Limb (tissue), 2 donors: ENCODE measurements at regions not wholly inside any gene's neighbourhood (a gene's known extent, or its start where the extent isn't known, plus 50 kb on each side); places are given as distances from the start of the nearest gene placed in this dataset.
"Not testable (repeated sequence)": the region's sequence is repeated elsewhere in the genome, so short reads cannot be mapped to it uniquely, and the experiment has no call there.

ENCODE experiments used
- DNase-seq, 2 donors: peaks; one replicate each; pipeline ENCODE4 v3.0.0-alpha.2; 2016; ENCODE audit errors: extremely low spot score in 2 of 2

DNA sequence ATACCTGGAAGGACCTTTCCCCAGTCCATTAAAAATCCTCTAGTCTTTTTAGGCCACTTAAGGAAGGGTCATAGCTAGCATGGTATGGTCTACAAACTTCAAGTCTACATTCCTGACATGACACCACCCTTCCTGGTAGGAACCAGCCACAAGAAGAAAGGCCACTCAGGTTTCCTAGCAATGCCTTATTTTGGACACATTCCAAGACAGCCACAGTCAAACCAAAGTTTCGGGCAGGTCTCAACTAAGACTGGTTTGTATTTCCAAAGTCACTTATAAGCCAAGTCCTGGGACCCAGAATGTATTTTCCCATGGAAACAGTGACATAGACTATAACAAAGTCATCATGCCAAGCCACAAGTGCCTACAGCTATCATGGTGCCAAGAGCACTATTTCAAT is 50.6 kb upstream of the SLC44A3 start:
- no peak for DNase-seq

DNA sequence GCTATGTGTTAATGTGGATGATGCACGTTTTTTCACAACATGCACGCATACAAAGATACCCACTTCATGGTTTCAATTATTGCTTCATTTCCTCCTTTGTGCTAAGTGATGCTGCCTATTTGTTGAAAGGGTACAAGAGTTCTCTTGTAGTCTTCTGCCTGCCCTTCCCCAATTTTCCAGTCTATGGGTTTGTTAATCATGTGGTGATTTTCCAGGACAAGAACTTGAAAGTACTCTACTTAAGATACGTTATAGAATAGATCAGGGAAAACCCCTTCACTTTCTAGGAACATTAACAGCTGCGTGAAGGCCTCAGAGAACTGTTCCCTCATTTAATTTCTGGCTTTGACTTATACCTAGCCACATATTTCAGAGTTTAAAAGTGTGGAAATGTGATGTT is 52.1 kb upstream of the SLC44A3 start:
- DNase-seq, result no peak

DNA sequence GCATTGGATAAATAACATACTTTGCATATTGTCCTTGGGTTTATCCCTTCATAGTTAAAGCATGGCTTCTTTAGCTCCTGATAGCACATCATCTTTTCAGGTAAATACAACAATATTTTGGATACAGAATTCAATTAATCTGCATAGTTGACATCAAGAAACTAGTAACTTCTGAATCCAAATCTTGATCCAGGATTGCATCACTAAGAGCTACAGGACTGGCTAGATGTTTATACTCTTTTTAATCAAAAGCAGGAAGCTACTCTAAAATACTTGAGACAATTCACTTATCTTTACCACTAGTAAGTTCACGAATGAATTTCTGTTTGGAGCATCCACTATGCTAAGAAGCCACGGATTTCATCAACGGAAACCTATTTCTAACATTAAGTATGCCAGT is 54.2 kb upstream of the SLC44A3 start:
- DNase-seq, result no peak

- no peak for DNase-seq
Measured at GRCh38 chr1:94759188-94759587, 61.0 kb upstream of the SLC44A3 start.

DNA sequence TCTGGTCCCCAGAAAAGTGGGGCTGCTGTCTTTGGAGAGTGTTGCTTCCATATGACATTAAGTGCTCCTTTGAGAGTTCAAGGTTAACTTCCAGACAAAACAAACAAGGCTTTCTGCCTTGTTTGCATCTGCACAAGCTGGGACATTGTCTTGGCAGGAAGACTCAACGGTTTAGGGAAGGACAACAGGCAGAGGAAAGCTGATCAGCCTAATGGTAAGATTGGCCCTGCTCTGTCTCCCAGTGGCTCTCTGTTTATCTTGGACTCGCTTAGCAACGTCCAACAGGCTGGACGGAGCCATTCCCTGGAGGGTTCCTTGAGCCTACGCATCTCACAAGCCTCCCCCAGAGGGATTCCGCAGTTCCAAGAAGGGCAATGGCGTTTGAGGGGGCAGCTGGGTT is 62.2 kb upstream of the SLC44A3 start:
- no peak for DNase-seq

DNA sequence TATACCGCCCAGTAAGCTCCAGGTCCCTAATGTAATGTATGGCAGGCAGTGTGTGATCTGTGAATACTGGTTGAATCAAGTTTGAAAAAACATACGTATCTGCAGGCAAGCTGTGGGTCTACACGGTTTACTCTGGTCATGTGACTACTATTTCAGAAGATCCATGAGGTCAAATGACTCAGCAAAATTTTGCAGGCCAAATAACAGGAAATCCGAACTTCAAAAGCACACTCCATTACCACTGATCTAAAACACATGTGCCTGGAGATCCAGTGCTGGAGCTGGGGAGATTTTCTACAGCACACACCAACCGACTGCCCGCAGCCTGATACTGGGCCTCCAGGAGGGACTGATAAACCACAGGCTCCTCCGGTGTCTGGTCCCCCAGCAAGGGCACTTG is 64.5 kb upstream of the SLC44A3 start:
- DNase-seq, result peak in 1 of 2 donors; percentile 80

DNA sequence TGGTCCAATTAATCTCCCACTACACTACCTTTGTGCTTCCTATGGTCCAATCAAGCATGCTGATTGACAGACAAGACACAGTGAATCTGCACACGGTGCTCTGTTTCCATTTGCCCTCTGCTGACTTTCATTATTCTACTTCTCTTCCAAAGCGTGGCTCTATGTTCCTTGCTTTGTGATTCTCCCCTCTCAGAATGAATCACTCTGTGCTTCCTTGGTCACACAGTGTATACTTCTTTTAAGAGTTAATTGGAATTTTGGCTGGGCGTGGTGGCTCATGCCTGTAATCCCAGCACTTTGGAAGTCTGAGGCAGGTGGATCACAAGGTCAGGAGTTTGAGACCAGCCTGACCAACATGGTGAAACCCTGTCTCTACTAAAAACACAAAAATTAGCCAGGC is 65.1 kb upstream of the SLC44A3 start:
- DNase-seq, result not testable (repeated sequence)

DNA sequence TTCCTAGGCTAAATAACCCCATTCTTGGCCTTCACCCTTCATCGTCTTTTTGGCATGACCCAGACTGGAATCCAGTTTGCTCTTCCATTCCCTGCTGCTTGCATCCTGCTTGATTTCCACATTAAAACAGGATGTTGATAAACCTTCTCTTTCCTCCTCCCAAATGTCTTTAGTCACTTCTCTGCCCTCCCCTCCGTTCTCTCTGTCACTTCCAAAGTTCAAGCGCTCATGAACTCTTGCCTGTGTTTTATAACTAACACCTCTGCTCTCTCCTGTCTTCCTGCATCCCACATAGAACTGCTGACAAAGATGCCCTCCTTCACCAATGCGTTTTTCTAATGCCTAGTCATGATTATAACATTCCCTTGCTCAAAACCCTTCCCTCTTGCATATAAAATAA is 65.6 kb upstream of the SLC44A3 start:
- DNase-seq, result no peak

- DNase-seq, result no peak
Measured at GRCh38 chr1:94754095-94754494, 66.1 kb upstream of the SLC44A3 start.

DNA sequence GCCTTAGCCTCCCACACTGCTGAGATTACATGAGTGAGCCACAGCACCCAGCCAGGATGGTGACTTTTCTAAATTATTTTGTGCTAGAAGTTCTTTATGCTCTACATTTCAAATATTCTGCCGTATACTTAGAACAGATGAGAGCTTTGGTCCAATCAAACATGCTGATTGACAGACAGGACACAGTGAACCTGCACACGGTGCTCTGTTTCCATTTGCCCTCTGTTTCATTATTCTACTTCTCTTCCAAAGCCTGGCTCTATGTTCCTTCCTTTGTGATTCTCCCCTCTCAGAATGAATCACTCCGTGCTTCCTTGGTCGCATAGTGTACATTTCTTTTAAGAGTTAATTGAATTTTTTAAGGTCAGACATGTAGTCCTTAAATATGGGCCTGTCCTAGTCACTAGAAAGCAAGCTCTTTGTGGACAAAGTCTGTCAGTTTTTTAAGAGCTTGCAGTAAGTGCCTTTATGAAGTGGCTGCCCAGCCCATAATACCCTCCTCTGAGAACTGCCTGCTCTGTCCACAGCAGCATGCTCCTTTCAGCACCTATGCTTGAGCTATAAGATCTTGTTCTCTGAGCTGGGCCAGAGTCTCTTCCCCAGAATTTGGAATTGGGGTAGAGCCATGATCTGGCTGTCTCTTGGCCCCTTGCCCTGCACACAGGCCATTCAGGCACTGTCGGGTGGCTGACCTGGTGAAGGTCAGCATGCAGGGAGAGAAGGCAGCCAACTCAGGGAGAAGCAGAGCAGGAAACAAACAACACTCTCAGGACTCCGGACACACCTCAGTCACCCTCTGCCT is 66.8 kb upstream of the SLC44A3 start:
- DNase-seq, result no peak

GRCh38 chr1:94751483-94751882 is 68.7 kb upstream of the SLC44A3 start:
- DNase-seq, result not testable (repeated sequence)

DNA sequence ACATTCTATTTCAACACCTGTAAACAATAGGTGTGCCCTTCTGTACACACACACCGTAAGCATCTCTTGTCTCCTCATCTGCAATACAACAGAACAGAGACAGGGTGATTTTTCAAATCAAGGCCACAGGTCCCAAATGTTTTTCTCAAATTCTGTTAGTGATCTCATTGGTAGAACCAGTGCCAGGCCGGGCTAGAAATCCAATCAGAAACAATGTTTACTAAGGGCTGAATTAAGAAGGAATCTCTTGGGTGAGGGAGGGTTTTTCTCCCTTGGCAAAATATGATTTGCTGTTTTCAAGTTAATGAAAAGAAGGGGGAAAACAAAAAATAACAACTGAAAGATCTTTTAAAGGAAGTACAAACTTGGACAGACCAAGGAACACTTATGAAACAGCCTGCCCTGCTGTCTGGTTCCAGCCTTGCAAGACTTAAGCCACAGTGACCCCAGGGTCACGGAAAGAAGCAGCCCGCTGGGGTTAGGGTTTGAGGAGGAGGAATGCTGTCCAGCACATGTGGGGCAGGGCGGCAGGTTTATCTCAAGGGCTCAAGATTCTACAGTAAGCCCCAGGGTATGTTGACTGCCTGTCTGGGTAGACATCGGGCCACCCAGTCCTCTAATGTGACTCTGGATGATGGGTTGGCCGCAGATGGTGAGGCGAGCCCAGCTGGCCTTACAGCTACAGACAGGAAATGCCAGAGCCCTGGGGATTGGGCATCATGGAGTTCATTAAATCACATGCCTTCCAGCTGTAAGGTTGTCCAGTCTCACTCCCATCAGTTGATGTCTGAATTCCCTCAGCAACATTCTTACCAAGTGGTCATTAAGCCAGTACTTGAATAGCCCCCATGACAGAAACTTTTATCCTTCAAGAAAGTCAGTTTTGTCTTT is 73.3 kb upstream of the SLC44A3 start:
- no peak for DNase-seq

DNA sequence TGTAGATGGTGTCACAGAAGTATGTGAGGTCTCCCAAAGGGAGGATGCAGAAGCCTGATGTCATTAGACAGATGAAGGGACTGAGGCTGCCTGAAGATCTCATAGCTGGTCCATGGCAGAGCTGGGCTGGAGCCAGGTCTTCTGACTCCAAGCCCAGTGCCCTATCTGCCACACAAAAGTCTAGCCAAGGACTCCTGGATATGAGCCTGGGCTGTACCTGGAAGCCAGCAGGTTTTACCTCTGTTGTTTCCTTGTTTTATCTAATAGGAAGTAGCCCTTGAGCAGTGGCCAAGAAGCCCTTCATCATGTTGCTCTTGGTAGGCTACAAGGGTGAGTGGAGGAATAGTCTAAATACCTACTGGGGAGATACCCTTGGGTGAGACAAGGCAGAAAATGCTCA is 74.4 kb upstream of the SLC44A3 start:
- no peak for DNase-seq

GRCh38 chr1:94743862-94744261 is 76.3 kb upstream of the SLC44A3 start:
- DNase-seq, result peak in 1 of 2 donors; percentile 73

DNA sequence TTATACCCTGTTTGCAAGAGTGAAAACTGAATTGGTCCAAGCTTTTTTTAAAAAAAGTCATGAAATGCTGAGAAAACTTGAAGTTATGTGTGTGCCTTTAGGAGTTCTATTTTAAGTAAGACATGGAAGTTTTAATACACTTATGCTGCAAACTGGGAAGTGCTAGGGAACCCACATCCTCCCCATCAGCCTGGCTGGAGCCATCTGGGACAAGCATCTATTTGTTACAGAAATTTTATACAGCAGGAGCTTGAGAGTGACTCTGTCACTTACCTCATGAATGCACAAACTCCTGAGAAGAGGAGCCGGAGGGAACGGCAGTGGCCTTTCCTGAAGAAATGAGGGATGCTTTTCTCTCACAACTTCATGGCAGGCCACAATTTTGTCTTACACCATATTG is 78.2 kb upstream of the SLC44A3 start:
- DNase-seq, result no peak

DNA sequence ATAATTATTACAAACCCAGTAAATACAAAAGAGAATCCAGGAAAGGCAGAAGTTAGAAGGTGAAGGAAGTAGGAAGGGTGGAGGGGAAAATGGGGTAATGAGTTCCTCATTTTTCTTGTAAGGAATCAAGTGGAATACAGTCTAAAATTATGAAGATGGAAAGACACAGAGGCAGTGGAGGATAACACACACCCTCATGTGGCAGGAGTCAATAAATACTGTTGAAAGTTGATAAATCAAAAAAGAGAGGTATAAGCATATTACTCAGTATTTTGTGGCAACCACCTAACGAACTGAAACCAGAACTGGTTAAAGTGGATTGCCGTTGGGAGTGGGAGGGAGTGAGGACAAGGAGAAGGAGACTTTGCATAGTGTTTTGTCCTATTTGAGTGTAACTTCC is 78.6 kb upstream of the SLC44A3 start:
- DNase-seq, result no peak

GRCh38 chr1:94739521-94740061 is 80.6 kb upstream of the SLC44A3 start:
- no peak for DNase-seq

DNA sequence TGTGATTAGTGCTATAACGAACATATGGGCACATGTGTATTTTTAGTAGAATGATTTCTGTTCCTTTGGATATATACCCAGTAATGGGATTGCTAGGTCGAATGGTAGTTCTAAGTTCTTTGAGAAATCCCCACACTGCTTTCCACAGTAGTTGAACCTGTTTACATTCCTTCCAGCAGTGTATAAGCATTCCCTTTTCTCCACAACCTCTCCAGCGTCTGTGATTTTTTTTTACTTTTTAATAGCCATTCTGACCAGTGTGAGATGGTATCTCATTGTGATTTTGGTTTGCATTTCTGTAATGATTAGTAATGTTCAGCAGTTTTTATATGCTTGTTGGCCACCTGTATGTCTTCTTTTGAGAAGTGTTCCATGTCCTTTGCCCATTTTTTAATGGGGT is 81.8 kb upstream of the SLC44A3 start:
- DNase-seq, result no peak

DNA sequence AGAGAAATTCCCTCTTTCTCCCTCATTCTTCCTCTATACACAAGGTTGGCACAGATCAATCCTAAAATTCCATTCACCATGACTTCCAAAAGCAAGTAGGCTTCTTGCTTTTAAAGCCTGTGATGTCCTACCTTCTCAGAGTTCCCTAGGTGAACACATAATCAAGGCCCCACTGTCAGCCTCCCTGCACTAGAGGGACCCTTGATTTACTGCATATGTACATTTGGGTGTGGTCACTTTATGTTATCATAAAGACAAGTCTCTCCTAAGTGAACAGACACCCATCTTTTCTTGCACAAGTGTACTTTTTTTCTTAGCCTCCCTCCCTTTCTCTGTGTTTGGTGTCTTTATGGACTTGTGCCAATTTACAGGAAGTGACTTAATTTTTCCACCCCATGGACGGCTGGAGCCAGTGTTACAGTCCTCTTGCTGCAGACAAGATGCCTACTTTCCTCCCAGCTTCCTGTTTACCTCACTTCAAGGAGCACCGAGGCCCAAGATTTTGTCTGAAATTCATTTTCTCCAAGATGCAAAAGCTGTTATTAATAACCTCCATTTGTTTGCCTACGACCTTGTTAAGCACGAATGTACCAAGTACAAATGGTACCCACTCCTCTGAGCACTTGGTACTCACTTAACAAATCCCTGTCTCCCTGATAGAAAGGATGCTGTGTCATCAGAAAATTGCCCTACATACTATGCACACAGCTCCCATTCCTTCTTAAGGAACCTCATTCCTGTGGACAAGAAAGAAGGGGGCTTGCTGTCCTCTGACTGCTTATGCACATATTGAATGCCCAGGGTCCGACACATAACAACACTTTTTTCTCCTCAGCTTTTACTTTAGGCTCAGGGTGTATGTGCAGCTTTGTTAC is 82.8 kb upstream of the SLC44A3 start:
- no peak for DNase-seq

GRCh38 chr1:94736549-94736948 is 83.6 kb upstream of the SLC44A3 start:
- DNase-seq, result no peak

- no peak for DNase-seq
Measured at GRCh38 chr1:94736073-94736472, 84.1 kb upstream of the SLC44A3 start.
